Right lobe of liver (tissue), 4 donors: ENCODE measurements at regions not wholly inside any gene's neighbourhood (a gene's known extent, or its start where the extent isn't known, plus 50 kb on each side); places are given as distances from the start of the nearest gene placed in this dataset.

Experiments
- POLR2A ChIP-seq: fragments of 450-650 bp; IDR thresholded peaks from one replicate; pipeline ENCODE4 v1.6.1; 2017; ENCODE audit warnings: antibody characterized with exemption, mild to moderate bottlenecking
- TF ChIP-seq, protein P1 (sequence below), 4 donors: fragments of 200-600 bp in 3 of 4; fragments of 450-650 bp in 1 of 4; IDR thresholded peaks; one replicate each; pipeline versions ENCODE4 v1.5.1 to v1.8.0; 2016 to 2022; ENCODE audit warnings: antibody characterized with exemption in 4 of 4, mild to moderate bottlenecking in 2 of 4
- donor health status: DM: no; HTN: no; CAD: no.
- donor health status: DM: no; HTN: no; CAD: no.
- donor health status: DM: no; HTN: yes; CAD: no.

DNA sequence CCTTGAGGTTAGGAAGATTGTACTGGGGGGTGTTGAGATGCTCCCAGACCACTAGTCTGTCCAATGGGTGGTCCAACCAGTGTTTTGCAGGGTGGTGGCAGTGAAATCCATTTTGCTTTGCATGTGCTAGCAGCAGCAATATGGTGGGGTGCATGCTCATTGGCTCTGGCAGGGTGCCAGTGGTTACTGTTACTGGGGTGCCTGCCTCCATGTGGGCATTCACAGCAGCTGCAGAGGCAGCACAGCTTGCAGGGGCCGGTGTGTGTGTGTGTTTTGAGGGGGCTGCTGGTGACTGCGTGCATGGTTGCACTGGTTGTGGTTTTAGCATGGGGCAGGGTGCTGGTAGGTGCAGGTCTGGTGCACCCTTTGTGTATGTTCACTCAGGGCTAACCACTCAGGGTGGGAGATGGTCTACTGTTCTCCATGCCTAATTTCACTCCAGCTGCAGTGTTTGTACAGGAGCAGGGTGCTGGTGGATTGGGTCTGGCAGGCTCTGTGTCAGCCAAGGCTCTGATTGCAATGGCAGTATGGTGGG, 265.4 kb downstream of the NUP35 start:
- TF ChIP-seq, protein P1, sequence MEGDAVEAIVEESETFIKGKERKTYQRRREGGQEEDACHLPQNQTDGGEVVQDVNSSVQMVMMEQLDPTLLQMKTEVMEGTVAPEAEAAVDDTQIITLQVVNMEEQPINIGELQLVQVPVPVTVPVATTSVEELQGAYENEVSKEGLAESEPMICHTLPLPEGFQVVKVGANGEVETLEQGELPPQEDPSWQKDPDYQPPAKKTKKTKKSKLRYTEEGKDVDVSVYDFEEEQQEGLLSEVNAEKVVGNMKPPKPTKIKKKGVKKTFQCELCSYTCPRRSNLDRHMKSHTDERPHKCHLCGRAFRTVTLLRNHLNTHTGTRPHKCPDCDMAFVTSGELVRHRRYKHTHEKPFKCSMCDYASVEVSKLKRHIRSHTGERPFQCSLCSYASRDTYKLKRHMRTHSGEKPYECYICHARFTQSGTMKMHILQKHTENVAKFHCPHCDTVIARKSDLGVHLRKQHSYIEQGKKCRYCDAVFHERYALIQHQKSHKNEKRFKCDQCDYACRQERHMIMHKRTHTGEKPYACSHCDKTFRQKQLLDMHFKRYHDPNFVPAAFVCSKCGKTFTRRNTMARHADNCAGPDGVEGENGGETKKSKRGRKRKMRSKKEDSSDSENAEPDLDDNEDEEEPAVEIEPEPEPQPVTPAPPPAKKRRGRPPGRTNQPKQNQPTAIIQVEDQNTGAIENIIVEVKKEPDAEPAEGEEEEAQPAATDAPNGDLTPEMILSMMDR (IDR thresholded peaks at IDR 0.05): no peak
- TF ChIP-seq POLR2A: no peak
